ENCODE measurements at regions not wholly inside any gene's neighbourhood (a gene's known extent, or its start where the extent isn't known, plus 50 kb on each side); places are given as distances from the start of the nearest gene placed in this dataset.

DNA sequence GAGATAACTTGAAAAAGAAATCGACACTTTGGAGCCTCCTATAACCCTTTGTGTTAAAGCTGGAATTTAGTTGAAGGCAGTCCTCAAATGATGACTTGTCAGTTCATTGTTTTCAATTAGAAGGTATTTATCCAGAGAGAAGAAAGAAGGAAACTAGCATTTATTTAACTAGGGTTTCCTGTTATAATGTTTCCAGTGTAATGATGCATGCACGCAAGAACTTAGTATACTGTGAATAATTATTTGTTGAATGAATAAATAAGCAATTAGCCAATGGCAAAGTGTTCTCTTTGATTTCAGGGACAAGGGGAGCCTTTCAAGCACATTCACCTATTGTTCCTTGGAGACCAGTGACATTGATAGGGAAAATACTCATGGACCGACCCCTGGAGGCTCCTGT lies 307.4 kb downstream of the KLF5 start:
- no peak for TF ChIP-seq SIN3A (IDR thresholded peaks at IDR 0.05; ENCODE audit: borderline replicate concordance, insufficient read depth, low read length)
- TF ChIP-seq, protein P1, sequence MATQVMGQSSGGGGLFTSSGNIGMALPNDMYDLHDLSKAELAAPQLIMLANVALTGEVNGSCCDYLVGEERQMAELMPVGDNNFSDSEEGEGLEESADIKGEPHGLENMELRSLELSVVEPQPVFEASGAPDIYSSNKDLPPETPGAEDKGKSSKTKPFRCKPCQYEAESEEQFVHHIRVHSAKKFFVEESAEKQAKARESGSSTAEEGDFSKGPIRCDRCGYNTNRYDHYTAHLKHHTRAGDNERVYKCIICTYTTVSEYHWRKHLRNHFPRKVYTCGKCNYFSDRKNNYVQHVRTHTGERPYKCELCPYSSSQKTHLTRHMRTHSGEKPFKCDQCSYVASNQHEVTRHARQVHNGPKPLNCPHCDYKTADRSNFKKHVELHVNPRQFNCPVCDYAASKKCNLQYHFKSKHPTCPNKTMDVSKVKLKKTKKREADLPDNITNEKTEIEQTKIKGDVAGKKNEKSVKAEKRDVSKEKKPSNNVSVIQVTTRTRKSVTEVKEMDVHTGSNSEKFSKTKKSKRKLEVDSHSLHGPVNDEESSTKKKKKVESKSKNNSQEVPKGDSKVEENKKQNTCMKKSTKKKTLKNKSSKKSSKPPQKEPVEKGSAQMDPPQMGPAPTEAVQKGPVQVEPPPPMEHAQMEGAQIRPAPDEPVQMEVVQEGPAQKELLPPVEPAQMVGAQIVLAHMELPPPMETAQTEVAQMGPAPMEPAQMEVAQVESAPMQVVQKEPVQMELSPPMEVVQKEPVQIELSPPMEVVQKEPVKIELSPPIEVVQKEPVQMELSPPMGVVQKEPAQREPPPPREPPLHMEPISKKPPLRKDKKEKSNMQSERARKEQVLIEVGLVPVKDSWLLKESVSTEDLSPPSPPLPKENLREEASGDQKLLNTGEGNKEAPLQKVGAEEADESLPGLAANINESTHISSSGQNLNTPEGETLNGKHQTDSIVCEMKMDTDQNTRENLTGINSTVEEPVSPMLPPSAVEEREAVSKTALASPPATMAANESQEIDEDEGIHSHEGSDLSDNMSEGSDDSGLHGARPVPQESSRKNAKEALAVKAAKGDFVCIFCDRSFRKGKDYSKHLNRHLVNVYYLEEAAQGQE (IDR thresholded peaks at IDR 0.05; ENCODE audit: insufficient read depth in 1 of 2, low read depth in 2 of 2, low read length in 2 of 2) = no peak

Measured in PFSK-1 (cell line).